Endothelial cell of umbilical vein (primary cell): ENCODE measurements at regions not wholly inside any gene's neighbourhood (a gene's known extent, or its start where the extent isn't known, plus 50 kb on each side); places are given as distances from the start of the nearest gene placed in this dataset.

ENCODE experiments used
- EZH2 ChIP-seq: IDR thresholded peaks from 2 replicates; pipeline ENCODE4 v1.6.1; 2012; ENCODE audit warnings: borderline replicate concordance, low read depth, mild to moderate bottlenecking, moderate library complexity, low read length, inconsistent platforms; ENCODE audit not compliant: severe bottlenecking
- GATA2 ChIP-seq: IDR thresholded peaks from 2 replicates; pipeline ENCODE4 v1.7.0; 2011; ENCODE audit warnings: low read depth, mild to moderate bottlenecking, moderate library complexity, mixed read lengths, low read length; ENCODE audit not compliant: insufficient read length, insufficient read depth
- JUN ChIP-seq: IDR thresholded peaks from 2 replicates; pipeline ENCODE4 v1.6.1; 2011; ENCODE audit warnings: borderline replicate concordance, low read depth; ENCODE audit not compliant: insufficient read length, insufficient read depth
- MYC ChIP-seq: IDR thresholded peaks from one replicate; pipeline ENCODE4 v1.6.1; 2011; ENCODE audit warnings: mild to moderate bottlenecking, low read depth, low read length
- POLR2A ChIP-seq: IDR thresholded peaks from 2 replicates; pipeline ENCODE4 v1.6.1; 2012; ENCODE audit warnings: low read depth, mild to moderate bottlenecking, control low read depth, low read length
- POLR2AphosphoS5 ChIP-seq: IDR thresholded peaks from 2 replicates; pipeline ENCODE4 v1.6.1; 2012; ENCODE audit warnings: low read depth, mild to moderate bottlenecking, control low read depth, low read length, moderate library complexity; ENCODE audit not compliant: insufficient read depth
- TF ChIP-seq, protein P1 (sequence below), 2 donors: IDR thresholded peaks; 1 replicate in 1 of 2; 2 replicates in 1 of 2; pipeline ENCODE4 v1.5.1; 2011; ENCODE audit warnings: low read length in 2 of 2, mild to moderate bottlenecking in 2 of 2, moderate library complexity in 2 of 2, control low read depth in 1 of 2, inconsistent platforms in 1 of 2, low read depth in 1 of 2; ENCODE audit not compliant: insufficient read depth in 1 of 2; ENCODE audit errors: extremely low read depth in 1 of 2

DNA sequence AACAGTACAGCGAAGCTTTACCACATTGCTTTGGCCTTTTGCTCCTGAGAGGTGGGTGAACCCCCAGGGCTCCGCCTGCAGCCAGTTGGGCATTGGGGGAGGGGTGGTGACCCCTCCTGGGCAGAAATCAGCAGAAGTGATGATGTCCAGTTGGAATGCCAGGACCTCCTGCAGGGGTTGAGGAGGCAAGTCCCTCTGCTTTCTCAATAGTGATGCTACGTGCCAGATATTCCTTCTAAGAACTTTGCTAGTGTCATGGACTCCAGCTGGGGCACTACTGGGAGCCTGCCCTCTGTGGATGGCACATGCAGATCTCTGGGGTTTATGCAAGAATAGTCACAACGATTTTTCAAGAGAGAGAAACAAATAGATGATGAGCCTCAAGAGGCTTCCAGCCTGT lies 95.6 kb downstream of the NDFIP1 start:
- TF ChIP-seq, protein P1, sequence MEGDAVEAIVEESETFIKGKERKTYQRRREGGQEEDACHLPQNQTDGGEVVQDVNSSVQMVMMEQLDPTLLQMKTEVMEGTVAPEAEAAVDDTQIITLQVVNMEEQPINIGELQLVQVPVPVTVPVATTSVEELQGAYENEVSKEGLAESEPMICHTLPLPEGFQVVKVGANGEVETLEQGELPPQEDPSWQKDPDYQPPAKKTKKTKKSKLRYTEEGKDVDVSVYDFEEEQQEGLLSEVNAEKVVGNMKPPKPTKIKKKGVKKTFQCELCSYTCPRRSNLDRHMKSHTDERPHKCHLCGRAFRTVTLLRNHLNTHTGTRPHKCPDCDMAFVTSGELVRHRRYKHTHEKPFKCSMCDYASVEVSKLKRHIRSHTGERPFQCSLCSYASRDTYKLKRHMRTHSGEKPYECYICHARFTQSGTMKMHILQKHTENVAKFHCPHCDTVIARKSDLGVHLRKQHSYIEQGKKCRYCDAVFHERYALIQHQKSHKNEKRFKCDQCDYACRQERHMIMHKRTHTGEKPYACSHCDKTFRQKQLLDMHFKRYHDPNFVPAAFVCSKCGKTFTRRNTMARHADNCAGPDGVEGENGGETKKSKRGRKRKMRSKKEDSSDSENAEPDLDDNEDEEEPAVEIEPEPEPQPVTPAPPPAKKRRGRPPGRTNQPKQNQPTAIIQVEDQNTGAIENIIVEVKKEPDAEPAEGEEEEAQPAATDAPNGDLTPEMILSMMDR (IDR thresholded peaks at IDR 0.05; ENCODE audit: extremely low read depth in 1 of 2, insufficient read depth in 1 of 2, low read depth in 1 of 2, low read length in 2 of 2): no peak
- TF ChIP-seq JUN (no peak), POLR2A (no peak), EZH2 (no peak), GATA2 (no peak), POLR2AphosphoS5 (no peak), MYC (no peak)
